NB4 (cell line): ENCODE measurements at regions not wholly inside any gene's neighbourhood (a gene's known extent, or its start where the extent isn't known, plus 50 kb on each side); places are given as distances from the start of the nearest gene placed in this dataset.

Experiments
- POLR2A ChIP-seq: IDR thresholded peaks from 2 replicates; pipeline ENCODE4 v1.6.1; 2011; ENCODE audit warnings: mild to moderate bottlenecking; ENCODE audit not compliant: insufficient read length; ENCODE audit errors: extremely low read depth
- TF ChIP-seq, protein P1 (sequence below): IDR thresholded peaks from one replicate; pipeline ENCODE4 v1.5.1; 2012; ENCODE audit warnings: low read depth, low read length

DNA sequence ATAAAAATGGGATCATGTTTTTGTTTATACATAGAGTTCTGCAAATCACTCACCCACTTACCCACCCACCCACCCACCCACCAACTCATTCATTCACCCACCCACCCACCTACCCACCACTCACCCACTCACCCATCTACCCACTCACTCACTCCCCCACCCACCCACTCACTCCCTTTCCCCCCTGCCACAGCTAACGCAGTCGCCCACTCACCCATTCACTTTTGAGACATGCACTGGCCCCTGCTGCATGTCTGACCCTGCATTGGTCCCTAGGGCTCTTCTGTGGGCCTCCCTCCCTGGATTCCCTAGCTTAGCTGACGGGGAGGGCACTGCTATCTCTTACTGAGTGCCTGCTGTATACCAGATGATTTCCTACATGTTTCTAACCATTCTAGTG lies 100.4 kb upstream of the CSF3R start:
- TF ChIP-seq, protein P1, sequence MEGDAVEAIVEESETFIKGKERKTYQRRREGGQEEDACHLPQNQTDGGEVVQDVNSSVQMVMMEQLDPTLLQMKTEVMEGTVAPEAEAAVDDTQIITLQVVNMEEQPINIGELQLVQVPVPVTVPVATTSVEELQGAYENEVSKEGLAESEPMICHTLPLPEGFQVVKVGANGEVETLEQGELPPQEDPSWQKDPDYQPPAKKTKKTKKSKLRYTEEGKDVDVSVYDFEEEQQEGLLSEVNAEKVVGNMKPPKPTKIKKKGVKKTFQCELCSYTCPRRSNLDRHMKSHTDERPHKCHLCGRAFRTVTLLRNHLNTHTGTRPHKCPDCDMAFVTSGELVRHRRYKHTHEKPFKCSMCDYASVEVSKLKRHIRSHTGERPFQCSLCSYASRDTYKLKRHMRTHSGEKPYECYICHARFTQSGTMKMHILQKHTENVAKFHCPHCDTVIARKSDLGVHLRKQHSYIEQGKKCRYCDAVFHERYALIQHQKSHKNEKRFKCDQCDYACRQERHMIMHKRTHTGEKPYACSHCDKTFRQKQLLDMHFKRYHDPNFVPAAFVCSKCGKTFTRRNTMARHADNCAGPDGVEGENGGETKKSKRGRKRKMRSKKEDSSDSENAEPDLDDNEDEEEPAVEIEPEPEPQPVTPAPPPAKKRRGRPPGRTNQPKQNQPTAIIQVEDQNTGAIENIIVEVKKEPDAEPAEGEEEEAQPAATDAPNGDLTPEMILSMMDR, result no peak
- TF ChIP-seq POLR2A, result no peak
